Fibroblast of the aortic adventitia (primary cell): ENCODE measurements at regions not wholly inside any gene's neighbourhood (a gene's known extent, or its start where the extent isn't known, plus 50 kb on each side); places are given as distances from the start of the nearest gene placed in this dataset.

Source experiments
- DNase-seq: peaks from one replicate; pipeline ENCODE4 v3.0.0-alpha.2; 2010; ENCODE audit warnings: low read depth
- H3K4me3 ChIP-seq: 2 replicates; pipeline ENCODE4 v1.5.1; 2011; ENCODE audit warnings: low read depth, mild to moderate bottlenecking, control low read depth, low read length, moderate library complexity
- CTCF ChIP-seq: IDR thresholded peaks from 2 replicates; pipeline ENCODE4 v1.5.1; 2011; ENCODE audit warnings: mild to moderate bottlenecking, low read length, control low read depth, inconsistent platforms; ENCODE audit not compliant: insufficient read depth

- H3K4me3 ChIP-seq: no peak overlapping the region
- no peak for TF ChIP-seq CTCF
- DNase-seq: no peak
Observed at GRCh38 chr2:831225-831536, 119.5 kb upstream of the SNTG2 start.

- H3K4me3 ChIP-seq: no peak overlapping the region
- TF ChIP-seq CTCF: no peak
- DNase-seq: no peak
Observed at GRCh38 chr2:830419-831224, 120.0 kb upstream of the SNTG2 start.

GRCh38 chr2:829047-829446 lies 121.6 kb upstream of the SNTG2 start:
- no peak for DNase-seq
- no peak overlapping the region for H3K4me3 ChIP-seq
- TF ChIP-seq CTCF: no peak

DNA sequence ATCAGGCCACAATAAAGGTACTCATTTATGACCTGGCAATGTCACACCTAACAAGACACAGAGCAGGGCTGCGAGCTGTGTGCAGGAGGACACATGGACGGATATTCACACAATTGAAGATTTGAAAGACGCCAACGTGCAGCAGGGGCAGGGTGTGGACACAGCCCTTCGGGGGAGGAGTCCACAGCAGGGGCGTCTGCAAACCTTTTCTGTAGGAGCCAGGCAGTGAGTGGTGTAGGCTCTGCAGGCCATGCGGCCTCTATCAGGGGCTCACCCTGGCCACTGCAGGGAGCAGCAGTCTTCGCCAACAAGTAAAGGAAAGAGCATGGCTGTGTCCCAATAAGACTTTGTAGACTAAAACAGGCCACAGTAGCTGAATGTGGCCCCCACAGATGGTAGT lies 125.7 kb upstream of the SNTG2 start:
- no peak overlapping the region for H3K4me3 ChIP-seq
- DNase-seq: no peak
- no peak for TF ChIP-seq CTCF

- no peak overlapping the region for H3K4me3 ChIP-seq
- no peak for TF ChIP-seq CTCF
- DNase-seq: no peak
Observed at GRCh38 chr2:824524-824923, 126.1 kb upstream of the SNTG2 start.

GRCh38 chr2:821546-821945 lies 129.1 kb upstream of the SNTG2 start:
- TF ChIP-seq CTCF: no peak
- H3K4me3 ChIP-seq: no peak overlapping the region
- no peak for DNase-seq

DNA sequence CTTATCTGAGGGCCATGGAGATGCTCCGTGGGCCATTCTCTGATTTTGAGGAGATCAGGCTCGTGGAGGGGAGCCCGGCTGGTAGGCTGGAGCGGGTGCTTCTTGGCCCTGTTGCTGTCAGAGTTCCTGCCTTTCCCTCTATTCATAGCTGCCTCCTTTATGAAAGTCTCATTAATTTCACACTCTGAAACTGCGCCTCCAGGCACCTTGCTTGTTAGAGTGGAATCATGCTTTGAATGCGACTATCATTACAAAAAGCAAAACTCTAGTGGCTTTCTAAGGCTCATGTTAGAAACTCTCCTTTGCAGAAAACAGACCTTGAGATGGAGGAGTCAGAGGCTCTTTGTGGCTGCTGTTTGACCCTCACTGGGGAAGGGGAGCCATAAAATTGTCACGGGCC lies 131.0 kb upstream of the SNTG2 start:
- no peak overlapping the region for H3K4me3 ChIP-seq
- DNase-seq: no peak
- TF ChIP-seq CTCF: no peak
